Suppressor macrophage treated with lipopolysaccharide for 1 hour (primary cell): ENCODE measurements at regions not wholly inside any gene's neighbourhood (a gene's known extent, or its start where the extent isn't known, plus 50 kb on each side); places are given as distances from the start of the nearest gene placed in this dataset.

Experiments used
- DNase-seq, 3 donors: peaks; one replicate each; pipeline ENCODE4 v3.0.0-alpha.2; 2020 to 2022

GRCh38 chr5:175282611-175283225 lies 161.3 kb downstream of the DRD1 start:
- no peak for DNase-seq

DNA sequence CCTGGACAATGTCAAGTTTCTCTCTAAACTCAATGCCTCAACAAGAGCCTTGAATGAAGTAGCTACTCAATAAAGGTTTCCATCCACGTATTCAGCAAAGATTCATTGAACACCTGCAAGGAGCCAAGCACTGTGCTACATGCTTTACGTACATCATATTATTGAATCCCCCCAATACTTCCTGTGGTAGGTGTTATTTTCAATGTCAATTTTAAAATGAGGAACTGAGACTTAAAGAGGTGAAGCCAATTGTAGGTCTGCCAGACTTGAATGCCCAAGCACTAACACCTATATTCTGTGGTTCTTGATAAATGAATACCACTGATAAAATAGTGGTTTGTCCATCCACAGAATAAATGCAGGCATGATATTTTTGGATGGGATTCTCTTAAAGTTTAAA lies 162.3 kb downstream of the DRD1 start:
- no peak for DNase-seq

GRCh38 chr5:175281257-175281656 lies 162.7 kb downstream of the DRD1 start:
- no peak for DNase-seq

GRCh38 chr5:175279506-175279905 lies 164.5 kb downstream of the DRD1 start:
- DNase-seq = no peak

GRCh38 chr5:175275748-175276147 lies 168.2 kb downstream of the DRD1 start:
- no peak for DNase-seq

GRCh38 chr5:175275097-175275496 lies 168.9 kb downstream of the DRD1 start:
- DNase-seq = no peak

DNA sequence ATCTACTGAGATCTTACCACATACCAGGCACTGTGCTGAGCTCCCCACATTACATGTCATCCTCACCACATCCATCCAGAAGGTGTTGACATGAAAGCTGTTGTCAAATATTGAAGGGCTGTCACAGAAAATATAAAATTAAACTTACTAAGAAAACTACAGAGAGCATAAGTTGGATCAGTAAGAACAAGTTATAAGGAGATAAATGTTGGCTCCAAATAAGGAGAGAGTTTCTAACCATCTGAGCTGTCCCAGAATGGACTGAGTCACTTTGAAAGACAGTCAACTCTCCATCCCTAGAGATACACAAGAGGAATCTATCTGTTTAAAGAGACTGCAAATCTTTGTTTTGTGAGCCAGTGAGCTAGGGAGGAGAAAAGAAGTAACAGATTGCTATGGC lies 169.8 kb downstream of the DRD1 start:
- no peak for DNase-seq

- DNase-seq = no peak
Measured at GRCh38 chr5:175264406-175264805, 179.6 kb downstream of the DRD1 start.

DNA sequence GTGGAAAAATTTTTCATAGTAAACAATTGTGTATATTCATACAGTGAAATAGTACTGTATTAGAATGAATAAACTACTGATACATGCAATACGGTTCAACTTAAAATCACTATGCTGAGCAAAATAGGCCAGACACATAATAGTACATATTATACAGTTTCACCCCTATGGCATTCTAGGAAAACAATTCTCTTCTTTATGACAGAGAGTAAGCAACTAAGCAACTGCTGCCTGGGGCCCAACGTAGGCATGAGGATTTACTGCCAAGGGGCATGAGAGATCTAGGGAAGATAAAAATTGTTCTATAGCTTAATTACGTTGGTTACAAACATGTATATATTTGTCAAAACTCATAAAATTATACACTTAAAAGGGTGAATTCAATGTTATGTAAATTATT lies 180.2 kb downstream of the DRD1 start:
- no peak for DNase-seq

DNA sequence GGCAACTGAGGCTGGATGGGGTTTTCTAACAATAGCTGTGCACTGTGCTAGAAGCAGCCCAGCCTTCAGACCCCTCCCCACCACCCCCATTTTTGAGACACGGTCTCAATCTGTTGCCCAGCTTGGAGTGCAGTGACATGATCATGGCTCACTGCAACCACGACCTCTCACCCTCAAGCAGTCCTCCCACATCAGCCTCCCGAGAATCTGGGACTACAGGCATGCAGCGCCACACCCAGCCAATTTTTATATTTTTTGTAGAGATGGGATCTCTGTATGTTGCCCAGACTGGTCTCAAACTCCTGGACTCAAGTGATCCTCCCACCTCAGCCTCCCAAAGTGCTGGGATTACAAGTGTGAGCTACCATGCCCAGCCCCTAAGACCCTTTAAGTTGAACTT lies 182.5 kb downstream of the DRD1 start:
- DNase-seq = no peak

GRCh38 chr5:175261037-175261436 lies 182.9 kb downstream of the DRD1 start:
- no peak for DNase-seq

GRCh38 chr5:175257847-175258194 lies 186.2 kb downstream of the DRD1 start:
- DNase-seq = no peak

DNA sequence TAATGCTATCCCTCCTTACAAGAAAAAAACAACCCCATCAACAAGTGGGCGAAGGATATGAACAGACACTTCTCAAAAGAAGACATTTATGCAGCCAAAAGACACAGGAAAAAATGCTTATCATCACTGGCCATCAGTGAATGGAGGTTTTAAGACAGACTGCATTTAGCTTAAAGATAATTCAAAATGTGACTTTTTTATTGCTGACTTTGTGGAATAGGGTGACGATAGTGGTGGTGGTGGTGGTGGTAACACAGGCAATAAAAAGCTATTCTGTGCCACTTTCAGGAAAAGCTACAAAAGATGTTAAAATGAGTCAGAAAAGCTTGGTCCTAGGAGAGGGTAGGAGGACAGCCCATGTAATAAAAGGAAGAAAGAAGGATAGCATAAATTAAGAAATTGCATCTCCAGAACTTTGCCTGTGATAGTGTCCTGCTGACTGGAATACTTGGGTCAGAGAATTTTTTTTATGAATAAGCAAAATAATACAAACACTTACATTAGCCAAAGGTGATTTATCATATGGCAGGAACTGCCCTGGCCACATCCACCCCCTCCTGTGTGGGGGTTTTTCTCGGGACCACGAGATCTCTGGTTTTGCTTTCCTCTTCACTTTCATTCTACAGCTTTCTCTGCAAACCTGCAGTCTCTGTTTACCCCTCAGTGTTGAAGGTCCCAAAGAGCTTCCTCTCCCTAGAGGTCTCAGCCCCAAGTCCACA lies 186.7 kb downstream of the DRD1 start:
- DNase-seq = no peak

GRCh38 chr5:175254155-175254554 lies 189.8 kb downstream of the DRD1 start:
- no peak for DNase-seq

GRCh38 chr5:175253597-175253996 lies 190.4 kb downstream of the DRD1 start:
- DNase-seq = peak in 1 of 3 donors; percentile 3

GRCh38 chr5:175252234-175252805 lies 191.7 kb downstream of the DRD1 start:
- no peak for DNase-seq

DNA sequence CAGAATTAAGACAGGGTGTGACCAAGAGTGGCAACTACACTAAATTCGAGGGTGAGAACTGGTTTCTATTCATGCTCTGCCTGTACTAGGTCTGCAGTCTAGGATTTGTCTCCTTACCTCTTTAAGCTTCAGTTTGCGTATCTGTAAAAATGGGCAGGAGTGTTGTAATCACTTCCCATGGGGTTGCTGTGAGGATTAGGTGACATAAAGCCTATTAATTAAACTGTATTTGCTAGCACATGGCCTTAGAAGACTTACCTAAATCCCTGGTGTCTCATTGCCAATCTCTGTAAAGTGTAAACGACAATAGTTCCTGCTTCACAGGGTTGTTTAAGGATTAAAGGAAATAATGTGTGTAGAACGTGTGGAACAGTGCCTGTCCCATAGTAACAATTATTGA lies 193.6 kb downstream of the DRD1 start:
- no peak for DNase-seq

- no peak for DNase-seq
Measured at GRCh38 chr5:175248416-175248905, 195.5 kb downstream of the DRD1 start.

DNA sequence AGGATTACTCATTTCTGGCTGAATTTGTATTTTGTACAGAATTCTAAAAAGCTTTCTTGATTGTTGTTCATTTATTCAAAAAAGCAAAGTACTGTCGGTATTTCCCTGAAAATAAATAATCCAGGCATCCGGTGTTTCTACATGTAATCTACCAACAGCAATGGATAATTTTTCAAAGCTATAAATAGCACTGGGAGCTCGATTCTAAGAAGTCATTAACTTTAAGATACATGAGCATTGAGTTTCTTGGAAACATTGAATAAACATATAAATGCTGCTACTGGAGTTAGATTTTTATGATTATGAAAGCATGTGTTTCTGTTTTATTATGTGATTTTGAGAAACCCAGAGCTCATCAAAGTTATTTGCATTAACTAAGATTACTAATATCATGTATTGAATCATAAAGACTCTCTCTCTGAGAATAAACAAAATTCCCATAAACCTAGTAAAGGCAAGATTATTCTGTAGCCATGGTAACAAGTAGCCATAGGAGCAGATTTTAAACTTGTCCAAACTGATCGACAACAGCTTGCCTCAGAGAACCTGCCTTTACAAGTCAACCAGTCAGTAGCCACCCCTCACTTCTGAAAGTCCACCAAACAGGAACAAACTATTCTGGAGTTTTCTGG lies 197.0 kb downstream of the DRD1 start:
- DNase-seq = no peak

DNA sequence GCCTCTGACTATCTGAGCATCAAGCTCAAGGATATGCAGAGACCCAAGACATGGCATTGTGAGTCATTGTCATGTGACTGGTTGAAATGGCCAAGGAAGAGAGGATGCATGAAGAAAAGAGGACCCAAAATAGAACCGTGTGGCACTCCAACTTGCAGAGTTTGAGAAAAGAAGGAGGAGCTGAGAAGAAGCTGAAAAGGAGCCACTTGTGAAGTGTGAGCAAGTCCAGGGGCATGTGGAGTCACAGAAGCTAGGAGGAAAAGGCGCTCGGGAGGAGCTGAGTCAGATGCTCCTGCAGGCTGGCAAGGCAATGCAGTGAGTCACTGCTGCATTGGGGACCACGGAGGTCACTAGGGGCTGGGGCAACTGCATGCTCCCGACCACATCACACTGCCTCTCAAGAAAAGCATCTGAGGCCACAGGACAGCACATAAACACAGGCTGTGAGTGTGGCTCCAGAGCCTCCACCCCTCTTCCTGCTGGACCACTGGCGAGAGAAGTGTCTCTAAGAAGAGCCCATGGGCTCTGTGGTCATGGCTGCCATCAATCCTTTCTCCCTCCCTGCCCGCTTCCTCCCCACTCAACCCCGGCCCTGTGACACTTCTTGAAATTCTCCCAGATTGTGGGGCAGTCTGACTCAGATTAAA lies 197.6 kb downstream of the DRD1 start:
- no peak for DNase-seq

DNA sequence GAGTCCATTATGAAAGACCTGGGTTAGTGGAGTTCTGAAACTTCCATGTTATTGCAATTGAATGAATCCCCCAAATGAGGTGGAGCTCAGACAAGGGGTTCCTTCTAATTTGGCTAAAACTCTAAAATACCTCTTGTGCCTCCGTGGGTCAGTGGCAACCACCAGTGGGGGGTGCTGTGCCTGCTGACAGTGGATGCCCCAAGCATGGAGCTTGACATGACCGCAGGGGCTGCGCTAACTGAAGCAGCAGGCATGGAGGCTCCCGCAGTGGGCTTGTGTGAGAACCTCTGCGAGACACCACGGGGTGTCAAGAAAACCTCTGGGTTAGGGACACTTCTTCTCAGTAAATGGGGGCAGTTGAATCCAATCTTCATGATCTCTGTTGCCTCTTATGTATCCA lies 200.5 kb downstream of the DRD1 start:
- DNase-seq = no peak

DNA sequence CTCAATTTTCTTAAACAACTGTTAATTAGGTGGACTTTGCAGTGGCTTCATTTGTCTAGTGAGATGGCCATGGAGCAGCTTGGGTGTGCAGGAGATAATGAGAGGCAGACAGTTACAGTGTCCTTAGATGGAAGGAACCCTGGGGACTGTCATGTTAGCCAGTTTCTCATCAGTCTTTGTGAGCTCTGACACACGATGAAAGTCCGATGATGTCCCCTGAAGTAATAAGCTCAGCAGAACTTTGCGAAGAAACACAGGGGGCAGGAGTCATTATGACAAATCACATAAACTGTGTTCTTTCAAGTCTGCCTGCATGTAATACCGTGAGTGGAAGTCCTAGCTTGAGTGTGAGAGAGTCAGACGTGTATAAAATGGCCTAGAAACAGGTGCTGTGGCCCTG lies 201.8 kb downstream of the DRD1 start:
- DNase-seq = no peak

GRCh38 chr5:175238326-175238725 lies 205.7 kb downstream of the DRD1 start:
- DNase-seq = no peak

GRCh38 chr5:175236176-175236575 lies 207.8 kb downstream of the DRD1 start:
- no peak for DNase-seq
